ENCODE measurements at regions not wholly inside any gene's neighbourhood (a gene's known extent, or its start where the extent isn't known, plus 50 kb on each side); places are given as distances from the start of the nearest gene placed in this dataset.

GRCh38 chr18:70982292-70982691 is 693.4 kb downstream of the SOCS6 start:
- Histone ChIP-seq H3K14ac (ENCODE audit: low read length in 2 of 2) (no peak overlapping the region), H2AK5ac (ENCODE audit: low read length, severe bottlenecking) (no peak overlapping the region), H3K4me1 (ENCODE audit: control insufficient read depth, insufficient read depth, low read depth, low read length) (no peaks in the 10 kb centered on the region), H3K4me2 (ENCODE audit: low read length, poor library complexity, severe bottlenecking) (no peak overlapping the region), H3K9me3 (ENCODE audit: control insufficient read depth, low read length) (peaks cover 12% of the 10 kb centered on the region), H3K27me3 (ENCODE audit: control insufficient read depth in 1 of 2, insufficient read depth in 1 of 2, low read length in 2 of 2) (no peaks in the 10 kb centered on the region), H3K9ac (ENCODE audit: low read length) (no peak overlapping the region), H4K8ac (ENCODE audit: low read length) (no peak overlapping the region), H3K4me3 (ENCODE audit: insufficient read depth in 1 of 2, low read depth in 1 of 2, low read length in 2 of 2) (no peak overlapping the region), H3K4ac (ENCODE audit: low read depth in 1 of 2, low read length in 2 of 2) (no peak overlapping the region), H2BK12ac (ENCODE audit: low read length in 2 of 2) (no peak overlapping the region), H2BK120ac (ENCODE audit: low read depth, low read length) (no peak overlapping the region), H3K79me1 (replicated peaks; ENCODE audit: low read length, poor library complexity, severe bottlenecking) (no peaks in the 10 kb centered on the region), H2BK5ac (ENCODE audit: low read depth, low read length, poor library complexity, severe bottlenecking) (no peak overlapping the region), H3K36me3 (ENCODE audit: control insufficient read depth in 1 of 2, insufficient read depth in 2 of 2, low read depth in 1 of 2, low read length in 2 of 2) (no peaks in the 10 kb centered on the region), H3K18ac (ENCODE audit: low read depth in 1 of 2, low read length in 2 of 2) (no peak overlapping the region), H2AFZ (ENCODE audit: low read depth, low read length) (no peak overlapping the region), H4K91ac (ENCODE audit: low read length) (no peak overlapping the region), H3K27ac (ENCODE audit: low read length, poor library complexity, severe bottlenecking) (no peak overlapping the region), H2BK15ac (ENCODE audit: low read depth, poor library complexity, severe bottlenecking) (no peak overlapping the region), H3K23ac (ENCODE audit: low read length in 2 of 2) (no peak overlapping the region)
- WGBS = 27% methylated on average over 1 of the region's 2 CpGs
- DNase-seq = no peak

DNA sequence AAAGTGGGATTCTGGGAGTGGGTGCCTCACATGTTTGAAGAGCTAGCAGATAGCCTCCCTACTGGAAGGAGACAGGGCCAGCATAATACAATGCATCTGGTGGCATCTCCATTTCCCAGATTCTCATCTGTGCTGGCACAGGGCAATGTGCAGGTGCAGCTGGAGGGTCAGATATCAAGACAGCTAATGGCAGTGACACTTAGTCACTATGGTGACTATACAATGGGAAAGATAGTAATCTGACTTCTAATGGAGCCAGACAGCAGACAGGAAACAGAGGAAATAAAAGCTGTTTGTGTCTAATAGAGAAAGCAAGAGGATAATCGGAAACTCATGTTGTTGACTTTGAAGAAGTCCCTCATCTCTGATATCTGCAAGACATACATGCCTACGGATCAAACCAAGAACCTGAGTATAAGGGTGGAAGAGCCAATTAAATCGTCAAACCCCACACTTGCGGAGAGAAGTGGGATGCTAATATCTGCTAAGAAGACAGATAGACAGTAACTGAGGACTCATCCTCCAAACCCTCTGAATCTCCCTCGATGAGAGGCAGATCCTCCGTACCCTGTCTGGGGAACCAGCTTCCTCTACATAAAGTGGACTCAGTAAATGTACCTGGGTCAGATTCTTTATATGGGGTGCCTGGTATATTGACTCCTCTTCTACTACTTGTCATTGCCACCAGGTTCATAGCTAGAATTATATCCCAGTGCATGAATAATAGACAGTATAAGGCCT is 692.7 kb downstream of the SOCS6 start:
- Histone ChIP-seq H3K9ac (ENCODE audit: low read length) (no peak overlapping the region), H3K36me3 (ENCODE audit: control insufficient read depth in 1 of 2, insufficient read depth in 2 of 2, low read depth in 1 of 2, low read length in 2 of 2) (no peaks in the 10 kb centered on the region), H4K91ac (ENCODE audit: low read length) (no peak overlapping the region), H3K23ac (ENCODE audit: low read length in 2 of 2) (no peak overlapping the region), H3K4me3 (ENCODE audit: insufficient read depth in 1 of 2, low read depth in 1 of 2, low read length in 2 of 2) (no peak overlapping the region), H3K27ac (ENCODE audit: low read length, poor library complexity, severe bottlenecking) (no peak overlapping the region), H3K14ac (ENCODE audit: low read length in 2 of 2) (no peak overlapping the region), H3K79me1 (replicated peaks; ENCODE audit: low read length, poor library complexity, severe bottlenecking) (no peaks in the 10 kb centered on the region), H3K9me3 (ENCODE audit: control insufficient read depth, low read length) (peaks cover 12% of the 10 kb centered on the region), H2BK120ac (ENCODE audit: low read depth, low read length) (no peak overlapping the region), H3K4ac (ENCODE audit: low read depth in 1 of 2, low read length in 2 of 2) (no peak overlapping the region), H2BK15ac (ENCODE audit: low read depth, poor library complexity, severe bottlenecking) (no peak overlapping the region), H3K4me2 (ENCODE audit: low read length, poor library complexity, severe bottlenecking) (no peak overlapping the region), H3K18ac (ENCODE audit: low read depth in 1 of 2, low read length in 2 of 2) (no peak overlapping the region), H3K27me3 (ENCODE audit: control insufficient read depth in 1 of 2, insufficient read depth in 1 of 2, low read length in 2 of 2) (no peaks in the 10 kb centered on the region), H3K4me1 (ENCODE audit: control insufficient read depth, insufficient read depth, low read depth, low read length) (no peaks in the 10 kb centered on the region), H2BK12ac (ENCODE audit: low read length in 2 of 2) (no peak overlapping the region), H4K8ac (ENCODE audit: low read length) (no peak overlapping the region), H2AK5ac (ENCODE audit: low read length, severe bottlenecking) (no peak overlapping the region), H2BK5ac (ENCODE audit: low read depth, low read length, poor library complexity, severe bottlenecking) (no peak overlapping the region), H2AFZ (ENCODE audit: low read depth, low read length) (no peak overlapping the region)
- WGBS = 89% methylated on average over 1 of the region's 6 CpGs
- no peak for DNase-seq

DNA sequence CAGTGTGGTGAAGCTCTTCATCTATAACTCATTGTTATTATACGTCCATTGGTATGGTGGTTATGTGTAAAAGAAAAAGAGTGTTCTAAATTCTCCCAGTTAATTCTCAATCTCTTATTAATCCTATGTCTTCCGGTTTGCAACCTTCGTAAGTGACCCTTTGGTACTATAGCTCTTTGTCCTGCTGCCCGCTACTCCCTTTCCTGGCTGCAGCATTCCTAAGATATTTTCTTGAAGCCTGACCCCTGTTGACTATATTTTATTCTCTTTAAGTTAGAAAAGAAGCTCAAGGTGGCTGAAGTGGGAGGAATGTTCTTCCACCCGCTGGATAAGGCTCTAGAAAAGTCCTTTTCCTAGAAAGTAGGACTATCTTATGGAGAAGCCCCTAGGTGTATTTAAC is 684.8 kb downstream of the SOCS6 start:
- Histone ChIP-seq H2BK15ac (ENCODE audit: low read depth, poor library complexity, severe bottlenecking) (no peak overlapping the region), H3K4me2 (ENCODE audit: low read length, poor library complexity, severe bottlenecking) (no peak overlapping the region), H3K4me1 (ENCODE audit: control insufficient read depth, insufficient read depth, low read depth, low read length) (no peaks in the 10 kb centered on the region), H3K18ac (ENCODE audit: low read depth in 1 of 2, low read length in 2 of 2) (no peak overlapping the region), H3K14ac (ENCODE audit: low read length in 2 of 2) (no peak overlapping the region), H4K8ac (ENCODE audit: low read length) (no peak overlapping the region), H2AFZ (ENCODE audit: low read depth, low read length) (no peak overlapping the region), H3K23ac (ENCODE audit: low read length in 2 of 2) (no peak overlapping the region), H3K4me3 (ENCODE audit: insufficient read depth in 1 of 2, low read depth in 1 of 2, low read length in 2 of 2) (no peak overlapping the region), H2BK5ac (ENCODE audit: low read depth, low read length, poor library complexity, severe bottlenecking) (no peak overlapping the region), H3K9me3 (ENCODE audit: control insufficient read depth, low read length) (no peaks in the 10 kb centered on the region), H4K91ac (ENCODE audit: low read length) (no peak overlapping the region), H3K79me1 (replicated peaks; ENCODE audit: low read length, poor library complexity, severe bottlenecking) (no peaks in the 10 kb centered on the region), H3K4ac (ENCODE audit: low read depth in 1 of 2, low read length in 2 of 2) (no peak overlapping the region), H3K27ac (ENCODE audit: low read length, poor library complexity, severe bottlenecking) (no peak overlapping the region), H2BK12ac (ENCODE audit: low read length in 2 of 2) (no peak overlapping the region), H2AK5ac (ENCODE audit: low read length, severe bottlenecking) (no peak overlapping the region), H3K36me3 (ENCODE audit: control insufficient read depth in 1 of 2, insufficient read depth in 2 of 2, low read depth in 1 of 2, low read length in 2 of 2) (no peaks in the 10 kb centered on the region), H3K27me3 (ENCODE audit: control insufficient read depth in 1 of 2, insufficient read depth in 1 of 2, low read length in 2 of 2) (no peaks in the 10 kb centered on the region), H2BK120ac (ENCODE audit: low read depth, low read length) (no peak overlapping the region), H3K9ac (ENCODE audit: low read length) (no peak overlapping the region)
- WGBS = 46% methylated on average over 3 of the region's 5 CpGs
- no peak for DNase-seq

GRCh38 chr18:70966419-70966818 is 677.6 kb downstream of the SOCS6 start:
- no peak for DNase-seq
- Histone ChIP-seq H2BK15ac (ENCODE audit: low read depth, poor library complexity, severe bottlenecking) (no peak overlapping the region), H4K91ac (ENCODE audit: low read length) (no peak overlapping the region), H3K4me1 (ENCODE audit: control insufficient read depth, insufficient read depth, low read depth, low read length) (no peaks in the 10 kb centered on the region), H3K9ac (ENCODE audit: low read length) (no peak overlapping the region), H3K4me3 (ENCODE audit: insufficient read depth in 1 of 2, low read depth in 1 of 2, low read length in 2 of 2) (no peak overlapping the region), H3K36me3 (ENCODE audit: control insufficient read depth in 1 of 2, insufficient read depth in 2 of 2, low read depth in 1 of 2, low read length in 2 of 2) (no peaks in the 10 kb centered on the region), H3K27me3 (ENCODE audit: control insufficient read depth in 1 of 2, insufficient read depth in 1 of 2, low read length in 2 of 2) (no peaks in the 10 kb centered on the region), H2BK12ac (ENCODE audit: low read length in 2 of 2) (no peak overlapping the region), H2AFZ (ENCODE audit: low read depth, low read length) (no peak overlapping the region), H3K23ac (ENCODE audit: low read length in 2 of 2) (no peak overlapping the region), H4K8ac (ENCODE audit: low read length) (no peak overlapping the region), H2AK5ac (ENCODE audit: low read length, severe bottlenecking) (no peak overlapping the region), H3K9me3 (ENCODE audit: control insufficient read depth, low read length) (no peaks in the 10 kb centered on the region), H2BK120ac (ENCODE audit: low read depth, low read length) (no peak overlapping the region), H3K14ac (ENCODE audit: low read length in 2 of 2) (no peak overlapping the region), H3K18ac (ENCODE audit: low read depth in 1 of 2, low read length in 2 of 2) (no peak overlapping the region), H2BK5ac (ENCODE audit: low read depth, low read length, poor library complexity, severe bottlenecking) (no peak overlapping the region), H3K79me1 (replicated peaks; ENCODE audit: low read length, poor library complexity, severe bottlenecking) (no peaks in the 10 kb centered on the region), H3K4ac (ENCODE audit: low read depth in 1 of 2, low read length in 2 of 2) (no peak overlapping the region), H3K27ac (ENCODE audit: low read length, poor library complexity, severe bottlenecking) (no peak overlapping the region), H3K4me2 (ENCODE audit: low read length, poor library complexity, severe bottlenecking) (no peak overlapping the region)
- WGBS = no CpG with 5 or more reads among the region's 3 CpGs

Data from mesenchymal stem cell (in vitro differentiated cells and primary cell).